ENCODE measurements at regions not wholly inside any gene's neighbourhood (a gene's known extent, or its start where the extent isn't known, plus 50 kb on each side); places are given as distances from the start of the nearest gene placed in this dataset.

GRCh38 chr4:12545812-12546211 lies 938.3 kb downstream of the RAB28 start:
- no peak for TF ChIP-seq POLR2AphosphoS5 (IDR thresholded peaks at IDR 0.05; ENCODE audit: low read depth, low read length)
- TF ChIP-seq YY1 (IDR thresholded peaks at IDR 0.05; ENCODE audit: extremely low read depth, insufficient replicate concordance, low read depth, low read length): no peak
- TF ChIP-seq EZH2phosphoT487 (IDR thresholded peaks at IDR 0.05; ENCODE audit: borderline replicate concordance): no peak
- no peak for TF ChIP-seq POLR2A (IDR thresholded peaks at IDR 0.05; ENCODE audit: borderline replicate concordance, extremely low read depth, insufficient read depth, insufficient read length)
- no peak for TF ChIP-seq TCF7L2 (IDR thresholded peaks at IDR 0.05; ENCODE audit: borderline replicate concordance, extremely low read depth, insufficient read depth, insufficient read length)
- no peak for TF ChIP-seq CBX3 (IDR thresholded peaks at IDR 0.05; ENCODE audit: low read depth)
- TF ChIP-seq RAD21 (IDR thresholded peaks at IDR 0.05; ENCODE audit: low read depth): no peak
- no peak for TF ChIP-seq ELF1 (IDR thresholded peaks at IDR 0.05; ENCODE audit: borderline replicate concordance, low read depth)
- no peak overlapping the region for H3K4me2 ChIP-seq (ENCODE audit: low read length)
- CTCF ChIA-PET: no interaction called here
- DNase-seq (ENCODE audit: low read depth, low spot score): no peak
- intact Hi-C loops (cut with micrococcal nuclease): no loop called here
- H3K79me2 ChIP-seq (ENCODE audit: insufficient read depth, low read length): no peaks in the 10 kb centered on the region
- no peak overlapping the region for H3K9ac ChIP-seq (ENCODE audit: low read length)
- no peak for ATAC-seq
- no peak overlapping the region for H3K4me3 ChIP-seq (replicated peaks in 1 of 2; ENCODE audit: low read depth in 1 of 2, low read length in 2 of 2)
- no peaks in the 10 kb centered on the region for H4K20me1 ChIP-seq (ENCODE audit: insufficient read depth)
- POLR2A ChIA-PET: no interaction called here
- no peaks in the 10 kb centered on the region for H3K9me3 ChIP-seq (ENCODE audit: control insufficient read depth in 1 of 2, insufficient read depth in 1 of 2, low read depth in 1 of 2, low read length in 2 of 2)
- H3K9me2 ChIP-seq (ENCODE audit: insufficient read depth): no peaks in the 10 kb centered on the region
- RAD21 ChIA-PET (ENCODE audit: low non-redundant PET in 1 of 2, low total read pairs in 2 of 2, uncharacterized antibody in 2 of 2, unreplicated experiment in 2 of 2): no interaction called here
- no peak overlapping the region for H2AFZ ChIP-seq (ENCODE audit: low read depth, low read length, poor library complexity, severe bottlenecking)
- H3K27me3 ChIP-seq (ENCODE audit: insufficient read depth, low read length): no peaks in the 10 kb centered on the region
- H3K36me3 ChIP-seq (ENCODE audit: control insufficient read depth in 1 of 2, insufficient read depth in 2 of 2, low read length in 2 of 2): no peaks in the 10 kb centered on the region
- H3K27ac ChIP-seq (ENCODE audit: low read depth, low read length): no peak overlapping the region
- no peaks in the 10 kb centered on the region for H3K4me1 ChIP-seq (ENCODE audit: control insufficient read depth in 1 of 2, insufficient read depth in 2 of 2, low read length in 2 of 2)
- BruUV-seq (replicated peaks): no TSS peak

- no peaks in the 10 kb centered on the region for H3K27me3 ChIP-seq (ENCODE audit: insufficient read depth, low read length)
- ATAC-seq (no peak), DNase-seq (ENCODE audit: low read depth, low spot score) (no peak)
- no peak overlapping the region for H3K4me2 ChIP-seq (ENCODE audit: low read length)
- no peak overlapping the region for H2AFZ ChIP-seq (ENCODE audit: low read depth, low read length, poor library complexity, severe bottlenecking)
- H3K27ac ChIP-seq (ENCODE audit: low read depth, low read length): no peak overlapping the region
- ChIA-PET CTCF (no interaction called here), POLR2A (no interaction called here), RAD21 (ENCODE audit: low non-redundant PET in 1 of 2, low total read pairs in 2 of 2, uncharacterized antibody in 2 of 2, unreplicated experiment in 2 of 2) (no interaction called here)
- H3K9me2 ChIP-seq (ENCODE audit: insufficient read depth): no peaks in the 10 kb centered on the region; the same call in 1 of the 2 replicates
- no peaks in the 10 kb centered on the region; the same call in 1 of the 2 replicates for H4K20me1 ChIP-seq (ENCODE audit: insufficient read depth)
- no peaks in the 10 kb centered on the region for H3K4me1 ChIP-seq (ENCODE audit: control insufficient read depth in 1 of 2, insufficient read depth in 2 of 2, low read length in 2 of 2)
- H3K9me3 ChIP-seq (ENCODE audit: control insufficient read depth in 1 of 2, insufficient read depth in 1 of 2, low read depth in 1 of 2, low read length in 2 of 2): no peaks in the 10 kb centered on the region
- intact Hi-C loops (cut with micrococcal nuclease): no loop called here
- H3K4me3 ChIP-seq (replicated peaks in 1 of 2; ENCODE audit: low read depth in 1 of 2, low read length in 2 of 2): no peak overlapping the region
- BruUV-seq (replicated peaks): no TSS peak
- TF ChIP-seq POLR2A (IDR thresholded peaks at IDR 0.05; ENCODE audit: borderline replicate concordance, extremely low read depth, insufficient read depth, insufficient read length): no peak
- no peak for TF ChIP-seq ZBTB33 (IDR thresholded peaks at IDR 0.05; ENCODE audit: extremely low read depth, insufficient replicate concordance, low read length)
- no peak for TF ChIP-seq SIN3A (IDR thresholded peaks at IDR 0.05; ENCODE audit: low read depth)
- no peak for TF ChIP-seq TCF7L2 (IDR thresholded peaks at IDR 0.05; ENCODE audit: borderline replicate concordance, extremely low read depth, insufficient read depth, insufficient read length)
- no peaks in the 10 kb centered on the region for H3K36me3 ChIP-seq (ENCODE audit: control insufficient read depth in 1 of 2, insufficient read depth in 2 of 2, low read length in 2 of 2)
- H3K79me2 ChIP-seq (ENCODE audit: insufficient read depth, low read length): no peaks in the 10 kb centered on the region
- no peak overlapping the region for H3K9ac ChIP-seq (ENCODE audit: low read length)
Measured at GRCh38 chr4:12538162-12538561, 946.0 kb downstream of the RAB28 start.
